Fibroblast of skin of abdomen (primary cell): ENCODE measurements at regions not wholly inside any gene's neighbourhood (a gene's known extent, or its start where the extent isn't known, plus 50 kb on each side); places are given as distances from the start of the nearest gene placed in this dataset.

Experiments
- DNase-seq: peaks from one replicate; pipeline ENCODE4 v3.0.0-alpha.2; 2013

GRCh38 chr9:117860849-117861248 is 156.6 kb downstream of the TLR4 start:
- DNase-seq: no peak

- no peak for DNase-seq
These were observed 160.3 kb downstream of the TLR4 start for GRCh38 chr9:117864385-117865057.

GRCh38 chr9:117868594-117868993 is 164.4 kb downstream of the TLR4 start:
- no peak for DNase-seq

GRCh38 chr9:117869287-117869686 is 165.1 kb downstream of the TLR4 start:
- DNase-seq: no peak

GRCh38 chr9:117869712-117870111 is 165.5 kb downstream of the TLR4 start:
- no peak for DNase-seq

GRCh38 chr9:117873664-117874063 is 169.5 kb downstream of the TLR4 start:
- no peak for DNase-seq

GRCh38 chr9:117875886-117876285 is 171.7 kb downstream of the TLR4 start:
- no peak for DNase-seq

GRCh38 chr9:117882171-117882570 is 178.0 kb downstream of the TLR4 start:
- DNase-seq: no peak

- DNase-seq: no peak
These were observed 182.4 kb downstream of the TLR4 start for GRCh38 chr9:117886616-117887015.

GRCh38 chr9:117887383-117887782 is 183.2 kb downstream of the TLR4 start:
- no peak for DNase-seq

GRCh38 chr9:117887941-117888340 is 183.7 kb downstream of the TLR4 start:
- DNase-seq: no peak

GRCh38 chr9:117903453-117903852 is 199.2 kb downstream of the TLR4 start:
- DNase-seq: no peak

- no peak for DNase-seq
These were observed 202.6 kb downstream of the TLR4 start for GRCh38 chr9:117906763-117907162.

GRCh38 chr9:117907420-117907819 is 203.2 kb downstream of the TLR4 start:
- DNase-seq: no peak

- DNase-seq: no peak
These were observed 212.1 kb downstream of the TLR4 start for GRCh38 chr9:117916291-117916690.

GRCh38 chr9:117917873-117918272 is 213.7 kb downstream of the TLR4 start:
- DNase-seq: no peak

- no peak for DNase-seq
These were observed 215.3 kb downstream of the TLR4 start for GRCh38 chr9:117919538-117919937.

GRCh38 chr9:117926031-117926658 is 221.9 kb downstream of the TLR4 start:
- DNase-seq: no peak

GRCh38 chr9:117927354-117927753 is 223.2 kb downstream of the TLR4 start:
- no peak for DNase-seq

GRCh38 chr9:117929868-117930267 is 225.7 kb downstream of the TLR4 start:
- DNase-seq: no peak

- DNase-seq: no peak
These were observed 228.4 kb downstream of the TLR4 start for GRCh38 chr9:117932585-117932984.

GRCh38 chr9:117936185-117937130 is 232.3 kb downstream of the TLR4 start:
- DNase-seq: no peak

- no peak for DNase-seq
These were observed 233.9 kb downstream of the TLR4 start for GRCh38 chr9:117938086-117938485.
